ENCODE measurements at regions not wholly inside any gene's neighbourhood (a gene's known extent, or its start where the extent isn't known, plus 50 kb on each side); places are given as distances from the start of the nearest gene placed in this dataset.

- no peaks in the 10 kb centered on the region for H3K9me3 ChIP-seq (ENCODE audit: control insufficient read depth in 2 of 3, insufficient read depth in 1 of 3, low read length in 3 of 3)
- intact Hi-C loops (cut with DNase I), result no loop called here
- no peak for TF ChIP-seq CTCF (IDR thresholded peaks at IDR 0.05; ENCODE audit: borderline replicate concordance, extremely low read depth, insufficient read depth)
- FAIRE-seq (no peak), DNase-seq (no peak)
- H3K36me3 ChIP-seq (ENCODE audit: control insufficient read depth in 2 of 3, insufficient read depth in 3 of 3, low read length in 3 of 3), result no peaks in the 10 kb centered on the region
- H3K27ac ChIP-seq (ENCODE audit: low read depth in 2 of 2, low read length in 2 of 2), result no peak overlapping the region
- H3K4me3 ChIP-seq (ENCODE audit: low read length in 3 of 3), result no peak overlapping the region
- H3K9ac ChIP-seq (ENCODE audit: low read length in 3 of 3), result no peak overlapping the region
- H3K4me1 ChIP-seq (ENCODE audit: control insufficient read depth in 2 of 3, insufficient read depth in 2 of 3, low read depth in 1 of 3, low read length in 3 of 3), result peaks cover 0 to 2% (median 0%) of the 10 kb centered on the region in 3 donors
- no peaks in the 10 kb centered on the region for H3K27me3 ChIP-seq (ENCODE audit: control insufficient read depth, insufficient read depth, low read length)
These were observed 703.2 kb downstream of the HDGFL1 start for GRCh38 chr6:23272536-23272935.

- no peak for FAIRE-seq
- intact Hi-C loops (cut with DNase I), result no loop called here
- Histone ChIP-seq H3K4me3 (ENCODE audit: low read length in 3 of 3) (no peak overlapping the region), H3K27ac (ENCODE audit: low read depth in 2 of 2, low read length in 2 of 2) (no peak overlapping the region), H3K9ac (ENCODE audit: low read length in 3 of 3) (no peak overlapping the region), H3K4me1 (ENCODE audit: control insufficient read depth in 2 of 3, insufficient read depth in 2 of 3, low read depth in 1 of 3, low read length in 3 of 3) (peaks cover 0 to 2% (median 0%) of the 10 kb centered on the region in 3 donors), H3K9me3 (ENCODE audit: control insufficient read depth in 2 of 3, insufficient read depth in 1 of 3, low read length in 3 of 3) (no peaks in the 10 kb centered on the region), H3K27me3 (ENCODE audit: control insufficient read depth, insufficient read depth, low read length) (no peaks in the 10 kb centered on the region), H3K36me3 (ENCODE audit: control insufficient read depth in 2 of 3, insufficient read depth in 3 of 3, low read length in 3 of 3) (no peaks in the 10 kb centered on the region)
- no peak for DNase-seq
- TF ChIP-seq CTCF (IDR thresholded peaks at IDR 0.05; ENCODE audit: borderline replicate concordance, extremely low read depth, insufficient read depth), result no peak
These were observed 708.3 kb downstream of the HDGFL1 start for GRCh38 chr6:23277521-23278179.

- peaks cover 0 to 2% (median 0%) of the 10 kb centered on the region in 3 donors for H3K4me1 ChIP-seq (ENCODE audit: control insufficient read depth in 2 of 3, insufficient read depth in 2 of 3, low read depth in 1 of 3, low read length in 3 of 3)
- no peak overlapping the region for H3K4me3 ChIP-seq (ENCODE audit: low read length in 3 of 3)
- no peaks in the 10 kb centered on the region for H3K36me3 ChIP-seq (ENCODE audit: control insufficient read depth in 2 of 3, insufficient read depth in 3 of 3, low read length in 3 of 3)
- H3K9me3 ChIP-seq (ENCODE audit: control insufficient read depth in 2 of 3, insufficient read depth in 1 of 3, low read length in 3 of 3), result no peaks in the 10 kb centered on the region
- no peak overlapping the region for H3K27ac ChIP-seq (ENCODE audit: low read depth in 2 of 2, low read length in 2 of 2)
- FAIRE-seq (no peak), DNase-seq (no peak)
- intact Hi-C loops (cut with DNase I), result no loop called here
- no peaks in the 10 kb centered on the region for H3K27me3 ChIP-seq (ENCODE audit: control insufficient read depth, insufficient read depth, low read length)
- TF ChIP-seq CTCF (IDR thresholded peaks at IDR 0.05; ENCODE audit: borderline replicate concordance, extremely low read depth, insufficient read depth), result no peak
- H3K9ac ChIP-seq (ENCODE audit: low read length in 3 of 3), result no peak overlapping the region
These were observed 708.8 kb downstream of the HDGFL1 start for GRCh38 chr6:23278180-23278532.

- intact Hi-C loops (cut with DNase I), result no loop called here
- no peaks in the 10 kb centered on the region for H3K27me3 ChIP-seq (ENCODE audit: control insufficient read depth, insufficient read depth, low read length)
- H3K9me3 ChIP-seq (ENCODE audit: control insufficient read depth in 2 of 3, insufficient read depth in 1 of 3, low read length in 3 of 3), result no peaks in the 10 kb centered on the region
- no peak for TF ChIP-seq CTCF (IDR thresholded peaks at IDR 0.05; ENCODE audit: borderline replicate concordance, extremely low read depth, insufficient read depth)
- no peak for DNase-seq
- H3K4me3 ChIP-seq (ENCODE audit: low read length in 3 of 3), result no peak overlapping the region
- H3K9ac ChIP-seq (ENCODE audit: low read length in 3 of 3), result no peak overlapping the region
- peaks cover 0 to 2% (median 0%) of the 10 kb centered on the region in 3 donors for H3K4me1 ChIP-seq (ENCODE audit: control insufficient read depth in 2 of 3, insufficient read depth in 2 of 3, low read depth in 1 of 3, low read length in 3 of 3)
- no peaks in the 10 kb centered on the region for H3K36me3 ChIP-seq (ENCODE audit: control insufficient read depth in 2 of 3, insufficient read depth in 3 of 3, low read length in 3 of 3)
- H3K27ac ChIP-seq (ENCODE audit: low read depth in 2 of 2, low read length in 2 of 2), result no peak overlapping the region
- FAIRE-seq, result no peak
These were observed 711.1 kb downstream of the HDGFL1 start for GRCh38 chr6:23280437-23280836.
